Activated T-cell treated with anti-CD3 and anti-CD28 coated beads, Interleukin-2, amount 50 U/mL, for 4 hours (primary cell): ENCODE measurements at regions not wholly inside any gene's neighbourhood (a gene's known extent, or its start where the extent isn't known, plus 50 kb on each side); places are given as distances from the start of the nearest gene placed in this dataset.

Experiments used
- ATAC-seq, 2 donors: fragments of 200-7000 bp; cut with Tn5 transposase; one replicate each; pipeline ENCODE4 v1.10.0; 2021
- DNase-seq: peaks from one replicate; pipeline ENCODE4 v3.0.0-alpha.2; 2020
- H3K27me3 Mint-ChIP-seq: one replicate; pipeline ENCODE4 v1.8.0; 2021; ENCODE audit warnings: low read depth, mixed read lengths
- H3K36me3 Mint-ChIP-seq: one replicate; pipeline ENCODE4 v1.8.0; 2022; ENCODE audit warnings: mixed read lengths; ENCODE audit not compliant: insufficient read depth
- H3K4me1 Mint-ChIP-seq: one replicate; pipeline ENCODE4 v1.8.0; 2021; ENCODE audit warnings: low read depth, mixed read lengths
- H3K4me3 Mint-ChIP-seq: one replicate; pipeline ENCODE4 v1.8.0; 2021; ENCODE audit warnings: mild to moderate bottlenecking, moderate library complexity, mixed read lengths
- H3K9me3 Mint-ChIP-seq: one replicate; pipeline ENCODE4 v1.8.0; 2021; ENCODE audit warnings: mixed read lengths

DNA sequence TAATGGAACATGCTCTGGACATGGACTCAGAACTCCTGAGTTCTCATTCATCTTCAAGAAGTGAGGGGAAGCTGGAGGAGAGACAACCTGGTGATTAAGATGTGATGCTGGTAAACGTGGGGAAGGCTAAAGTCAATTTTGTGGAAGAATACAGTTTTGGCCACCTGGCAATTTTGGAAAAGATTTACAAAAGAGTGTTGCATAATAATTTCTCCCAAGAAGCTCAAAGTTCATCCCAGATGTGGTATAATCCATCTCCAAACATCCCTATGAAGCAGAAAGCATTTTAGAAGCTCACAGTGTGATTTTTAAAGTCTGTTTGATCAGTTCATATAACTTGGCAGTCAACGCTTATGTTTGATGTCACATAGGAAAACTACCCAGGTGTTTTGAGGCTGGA lies 208.7 kb downstream of the LMX1A start:
- peaks cover 2% of the 10 kb centered on the region for H3K4me1 Mint-ChIP-seq
- no peaks in the 10 kb centered on the region for H3K9me3 Mint-ChIP-seq
- no peak for DNase-seq
- no peak overlapping the region for H3K4me3 Mint-ChIP-seq
- peaks cover 4% of the 10 kb centered on the region for H3K27me3 Mint-ChIP-seq
- H3K36me3 Mint-ChIP-seq = no peaks in the 10 kb centered on the region
- ATAC-seq = no peak

DNA sequence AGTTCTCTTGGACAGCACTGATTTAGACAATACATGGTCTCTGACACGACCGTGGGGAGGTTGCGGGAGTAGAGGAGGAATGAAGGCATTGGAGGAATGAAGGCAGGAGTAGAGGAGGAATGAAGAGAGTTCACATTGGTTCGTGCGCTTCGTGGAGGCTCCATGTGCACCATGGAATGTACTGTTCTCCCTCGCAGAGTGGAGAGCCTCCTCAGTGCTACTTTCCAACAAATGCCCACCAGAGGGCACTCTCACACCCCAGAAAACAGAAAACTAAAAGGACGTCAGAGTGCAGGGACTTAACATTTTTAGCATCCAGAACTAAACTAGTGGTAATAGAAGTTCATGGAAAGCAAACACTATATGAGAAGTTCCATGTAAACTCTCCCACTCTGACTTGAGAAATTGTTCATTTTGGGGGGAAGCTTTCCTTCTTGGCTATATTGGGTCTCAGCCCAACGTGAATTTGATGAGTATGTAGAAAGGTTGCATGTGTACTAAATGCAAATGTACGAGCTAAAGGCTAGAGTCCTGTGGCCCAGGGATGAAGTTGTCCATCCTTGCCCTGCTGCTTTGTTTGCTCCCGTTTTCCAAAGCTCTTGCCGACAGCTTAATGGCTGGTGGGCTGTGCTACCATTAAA lies 211.6 kb downstream of the LMX1A start:
- Mint-ChIP-seq H3K27me3 (peaks cover 2% of the 10 kb centered on the region), H3K4me3 (no peak overlapping the region), H3K4me1 (peaks cover 2% of the 10 kb centered on the region), H3K36me3 (no peaks in the 10 kb centered on the region), H3K9me3 (no peaks in the 10 kb centered on the region)
- ATAC-seq (no peak), DNase-seq (no peak)

DNA sequence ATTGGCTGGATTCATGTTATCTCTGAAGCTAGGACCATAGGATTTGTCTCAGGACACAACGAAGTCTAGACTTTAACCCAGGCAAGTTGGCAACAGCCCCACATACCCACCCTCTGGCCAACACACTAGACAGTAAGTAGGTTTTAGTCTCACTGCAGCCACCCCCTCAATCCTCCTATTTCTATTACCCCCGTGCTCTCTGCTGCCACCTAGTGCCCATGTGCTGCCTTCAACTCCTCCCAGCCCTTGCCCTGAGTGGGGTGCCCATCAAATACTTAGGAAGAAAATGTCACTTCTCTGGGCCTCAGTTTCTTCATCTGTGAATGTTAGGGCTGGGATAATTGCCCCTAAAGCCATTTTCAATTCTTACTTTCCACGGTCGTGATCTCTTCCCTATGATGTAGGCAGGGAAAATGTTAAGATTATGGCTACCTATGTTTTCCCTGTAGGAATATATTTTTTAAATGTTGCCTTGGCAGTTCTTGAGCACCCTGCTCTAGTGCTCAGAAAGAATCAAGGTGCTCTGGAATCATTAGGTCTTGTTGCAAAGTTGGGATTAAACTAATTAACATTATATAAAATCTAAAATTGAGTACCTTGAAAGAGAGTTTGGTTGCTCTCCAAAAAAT lies 213.0 kb downstream of the LMX1A start:
- H3K9me3 Mint-ChIP-seq = no peaks in the 10 kb centered on the region
- ATAC-seq = peak in 1 of 2 donors; percentile 30
- no peak for DNase-seq
- no peak overlapping the region for H3K4me3 Mint-ChIP-seq
- no peaks in the 10 kb centered on the region for H3K36me3 Mint-ChIP-seq
- peaks cover 3% of the 10 kb centered on the region for H3K27me3 Mint-ChIP-seq
- peaks cover 2% of the 10 kb centered on the region for H3K4me1 Mint-ChIP-seq

DNA sequence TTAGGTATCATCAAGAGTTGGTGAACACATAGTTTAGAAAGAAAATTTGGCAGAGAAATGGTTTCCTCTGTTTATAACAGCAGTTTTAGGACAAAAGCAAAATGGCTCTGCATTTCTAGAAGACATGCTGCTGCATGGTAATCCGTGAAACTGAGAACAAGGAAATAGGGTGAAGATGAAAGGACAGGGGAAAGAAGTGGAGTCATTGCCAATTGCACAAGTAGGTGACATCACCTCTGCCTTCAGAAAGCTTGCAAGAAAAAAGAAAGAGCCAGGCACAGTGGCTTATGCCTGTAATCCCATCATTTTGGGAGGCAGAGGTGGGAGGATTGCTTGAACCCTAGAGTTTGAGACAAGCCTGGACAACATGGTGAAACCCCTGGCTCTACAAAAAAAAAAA lies 217.6 kb downstream of the LMX1A start:
- Mint-ChIP-seq H3K4me1 (no peaks in the 10 kb centered on the region), H3K36me3 (no peaks in the 10 kb centered on the region), H3K27me3 (peaks cover 7% of the 10 kb centered on the region), H3K4me3 (no peak overlapping the region), H3K9me3 (no peaks in the 10 kb centered on the region)
- no peak for ATAC-seq
- DNase-seq = no peak

DNA sequence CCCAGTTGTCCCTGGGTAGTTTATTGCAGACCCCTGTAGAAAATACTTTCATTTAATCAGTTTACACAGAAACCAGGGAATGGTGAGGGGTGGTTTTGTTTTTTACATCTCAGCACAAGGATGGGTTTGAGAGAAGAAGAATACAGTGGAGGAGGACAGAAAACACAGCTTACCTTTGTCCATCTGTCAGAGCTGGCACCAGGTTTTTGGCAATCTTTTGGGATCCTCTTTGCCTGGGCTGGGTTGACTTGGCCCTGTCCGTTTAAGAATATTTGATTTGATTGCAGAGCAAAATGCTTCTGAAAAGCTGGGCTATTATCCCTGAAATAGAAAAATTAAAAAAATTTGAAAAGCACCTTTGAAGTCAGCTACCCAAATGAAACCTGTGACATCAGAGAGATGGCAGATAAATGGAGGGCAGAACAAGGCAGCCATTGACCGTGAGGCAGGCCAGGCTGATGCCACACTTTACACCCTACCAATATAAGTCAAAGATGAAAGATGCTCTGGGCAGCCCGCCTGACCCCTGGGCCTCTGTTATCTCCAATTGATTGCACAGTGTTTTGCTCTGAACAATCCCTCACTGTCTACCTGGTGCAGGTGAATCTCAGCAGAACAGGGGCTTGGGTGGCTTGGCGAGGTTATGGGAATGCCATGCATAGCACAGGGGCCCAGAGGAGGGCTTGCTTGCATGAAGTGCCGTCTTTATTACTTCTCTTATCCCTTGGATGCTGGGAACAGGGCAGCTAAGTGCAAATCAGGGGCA lies 218.8 kb downstream of the LMX1A start:
- ATAC-seq (no peak), DNase-seq (no peak)
- H3K27me3 Mint-ChIP-seq = peaks cover 8% of the 10 kb centered on the region
- no peak overlapping the region for H3K4me3 Mint-ChIP-seq
- no peaks in the 10 kb centered on the region for H3K36me3 Mint-ChIP-seq
- H3K9me3 Mint-ChIP-seq = no peaks in the 10 kb centered on the region
- no peaks in the 10 kb centered on the region for H3K4me1 Mint-ChIP-seq

DNA sequence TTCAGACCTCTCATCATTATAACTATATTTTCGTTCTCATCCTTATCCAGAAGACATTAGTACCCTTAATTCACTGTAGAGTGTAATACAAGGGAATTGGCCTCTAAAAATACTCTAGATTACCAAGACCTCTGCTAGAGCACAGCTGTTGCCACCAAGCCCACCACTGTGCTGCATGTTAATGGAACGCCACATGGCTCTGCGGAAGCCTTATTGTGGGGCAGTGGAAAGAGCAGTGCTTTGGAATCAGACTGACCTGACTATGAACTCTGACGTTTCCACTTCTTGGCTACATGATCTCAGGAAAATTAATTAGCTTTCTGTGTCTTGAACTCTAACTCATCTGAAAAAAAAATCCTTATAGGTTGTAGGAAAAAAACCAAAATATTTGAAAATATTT lies 222.1 kb downstream of the LMX1A start:
- no peaks in the 10 kb centered on the region for H3K4me1 Mint-ChIP-seq
- no peaks in the 10 kb centered on the region for H3K9me3 Mint-ChIP-seq
- ATAC-seq (no peak), DNase-seq (no peak)
- no peak overlapping the region for H3K4me3 Mint-ChIP-seq
- peaks cover 10% of the 10 kb centered on the region for H3K27me3 Mint-ChIP-seq
- H3K36me3 Mint-ChIP-seq = no peaks in the 10 kb centered on the region

DNA sequence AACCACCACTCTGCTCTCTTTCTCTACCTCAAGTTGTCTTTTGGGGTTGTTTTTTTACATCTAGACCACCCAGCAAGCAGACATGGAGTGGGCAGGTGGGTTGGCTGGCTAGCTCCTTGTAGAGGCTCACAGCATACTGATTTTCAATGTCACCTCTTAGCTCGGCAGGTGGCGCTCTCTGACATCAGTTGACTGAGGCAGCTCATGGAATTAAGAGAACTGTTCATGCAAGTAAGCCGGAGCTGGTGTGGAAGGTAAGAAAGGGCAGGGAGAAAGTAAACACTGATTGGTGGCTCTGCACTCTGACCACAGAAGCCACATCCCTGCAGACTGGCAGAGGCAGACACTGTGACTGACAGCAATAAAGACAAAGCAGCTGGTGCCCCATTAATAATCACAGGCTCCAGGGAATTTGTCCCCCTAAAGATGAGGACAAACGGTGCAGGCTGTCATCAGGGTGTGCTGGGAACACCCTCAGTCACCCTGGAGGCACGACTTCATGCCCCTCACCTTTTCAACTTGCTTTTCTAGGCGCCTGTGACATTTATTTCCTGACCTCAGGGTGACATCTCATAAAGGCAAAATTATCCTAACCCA lies 226.8 kb downstream of the LMX1A start:
- DNase-seq = no peak
- Mint-ChIP-seq H3K4me1 (no peaks in the 10 kb centered on the region), H3K36me3 (no peaks in the 10 kb centered on the region), H3K9me3 (no peaks in the 10 kb centered on the region), H3K27me3 (peaks cover 5% of the 10 kb centered on the region), H3K4me3 (no peak overlapping the region)
- ATAC-seq = no peak

DNA sequence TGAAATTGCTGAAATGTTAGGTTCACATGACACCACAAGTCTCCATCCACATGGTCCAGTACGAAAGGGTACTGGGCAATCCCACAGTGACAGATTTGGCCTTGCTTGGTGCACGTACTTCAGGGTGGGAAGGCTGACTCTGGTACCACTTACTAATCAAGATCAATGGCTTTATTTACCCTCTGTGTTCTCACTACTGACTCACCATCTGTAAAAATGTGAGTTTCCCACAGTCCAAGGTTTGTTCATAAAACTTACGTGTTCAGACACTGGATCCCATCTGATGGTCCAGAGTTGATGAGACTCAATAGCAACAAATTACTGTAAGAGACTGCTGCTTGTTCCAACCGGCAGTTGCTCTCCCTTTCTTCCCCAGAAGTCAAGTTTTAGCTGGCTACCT lies 231.7 kb downstream of the LMX1A start:
- Mint-ChIP-seq H3K4me3 (no peak overlapping the region), H3K4me1 (no peaks in the 10 kb centered on the region), H3K9me3 (no peaks in the 10 kb centered on the region), H3K27me3 (peaks cover 11% of the 10 kb centered on the region), H3K36me3 (no peaks in the 10 kb centered on the region)
- no peak for ATAC-seq
- no peak for DNase-seq

DNA sequence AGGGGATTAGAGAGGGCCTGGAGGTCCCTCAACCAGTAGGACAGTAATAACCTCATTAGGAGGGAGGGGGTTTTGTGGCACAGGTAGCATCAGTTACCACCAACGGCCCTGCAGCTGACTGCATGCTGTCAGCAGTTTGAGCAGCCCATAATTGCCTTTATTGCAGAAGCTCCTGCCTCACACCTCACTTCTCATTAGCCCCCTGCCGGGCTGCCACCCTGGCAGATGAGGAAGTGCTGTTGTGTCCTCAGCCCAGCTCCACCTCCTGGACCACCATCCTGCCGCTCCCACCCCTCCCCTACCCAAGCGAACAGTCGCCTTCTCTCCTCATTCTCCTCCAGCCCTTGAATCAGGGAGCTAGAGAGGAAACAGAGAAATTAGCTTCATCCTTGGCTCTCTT lies 237.4 kb downstream of the LMX1A start:
- H3K4me1 Mint-ChIP-seq = no peaks in the 10 kb centered on the region
- no peaks in the 10 kb centered on the region for H3K9me3 Mint-ChIP-seq
- DNase-seq (no peak), ATAC-seq (no peak)
- H3K36me3 Mint-ChIP-seq = no peaks in the 10 kb centered on the region
- no peak overlapping the region for H3K4me3 Mint-ChIP-seq
- peaks cover 32% of the 10 kb centered on the region for H3K27me3 Mint-ChIP-seq

DNA sequence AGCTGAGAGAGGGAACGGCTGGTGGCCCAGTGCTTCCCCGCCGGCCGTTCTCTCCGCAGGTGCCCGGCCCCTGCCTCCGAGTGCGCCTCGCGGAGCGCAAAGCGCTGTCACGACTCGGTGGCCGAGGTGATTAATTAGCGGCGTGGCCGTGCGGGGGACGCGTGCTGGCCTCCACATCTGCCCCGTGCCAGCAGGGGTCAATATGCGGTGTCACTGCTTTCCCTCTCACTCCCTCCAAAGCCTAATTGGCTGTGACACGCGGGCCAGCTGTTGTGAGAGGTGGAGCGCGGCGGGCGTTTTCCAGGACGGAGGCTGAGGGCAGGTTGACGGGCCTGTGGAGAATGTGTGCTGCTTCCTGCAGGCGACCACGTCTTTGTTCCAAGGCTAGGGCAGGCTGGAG lies 239.0 kb downstream of the LMX1A start:
- Mint-ChIP-seq H3K36me3 (no peaks in the 10 kb centered on the region), H3K4me1 (no peaks in the 10 kb centered on the region), H3K27me3 (peaks cover 30% of the 10 kb centered on the region), H3K4me3 (no peak overlapping the region), H3K9me3 (no peaks in the 10 kb centered on the region)
- DNase-seq = no peak
- no peak for ATAC-seq

DNA sequence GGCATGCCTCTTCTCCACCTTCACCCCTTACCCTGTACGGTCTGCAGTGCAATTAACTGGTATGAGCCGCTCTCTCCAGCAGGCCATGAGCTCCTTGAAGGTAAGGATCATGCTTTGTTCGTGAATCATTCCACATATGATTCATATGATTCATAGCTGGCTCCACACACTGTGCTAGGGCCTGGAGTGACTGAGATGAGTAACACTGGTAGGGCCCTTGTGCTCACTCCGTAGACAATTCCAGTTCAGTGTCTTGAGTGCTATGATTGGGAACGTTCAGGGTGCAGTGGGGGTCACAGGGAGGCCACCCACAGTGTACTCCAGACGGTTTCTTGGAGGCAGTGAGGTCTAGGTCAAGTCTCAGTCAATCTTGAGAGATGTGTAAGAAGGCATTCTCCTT lies 239.8 kb downstream of the LMX1A start:
- Mint-ChIP-seq H3K27me3 (peaks cover 28% of the 10 kb centered on the region), H3K4me3 (no peak overlapping the region), H3K4me1 (no peaks in the 10 kb centered on the region), H3K36me3 (no peaks in the 10 kb centered on the region), H3K9me3 (no peaks in the 10 kb centered on the region)
- ATAC-seq (no peak), DNase-seq (no peak)

DNA sequence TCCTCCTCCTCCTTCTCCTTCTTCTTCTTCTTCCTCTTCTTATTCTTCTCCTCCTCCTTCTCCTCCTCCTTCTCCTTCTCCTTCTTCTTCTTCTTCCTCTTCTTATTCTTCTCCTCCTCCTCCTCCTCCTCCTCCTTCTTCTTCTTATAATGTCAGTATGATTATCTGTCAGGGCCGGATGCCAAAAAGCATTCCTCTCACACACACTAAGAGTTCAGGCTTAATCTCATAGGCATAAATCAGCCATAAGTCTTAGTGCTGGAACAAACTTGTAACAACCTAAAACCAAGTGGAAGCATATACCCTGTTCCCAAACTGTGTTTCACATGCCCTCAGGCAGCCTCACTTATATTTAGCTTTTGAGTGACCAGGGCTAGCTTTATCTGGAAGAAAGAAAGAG lies 240.3 kb downstream of the LMX1A start:
- no peaks in the 10 kb centered on the region for H3K4me1 Mint-ChIP-seq
- ATAC-seq (no peak), DNase-seq (no peak)
- no peak overlapping the region for H3K4me3 Mint-ChIP-seq
- H3K36me3 Mint-ChIP-seq = no peaks in the 10 kb centered on the region
- H3K9me3 Mint-ChIP-seq = no peaks in the 10 kb centered on the region
- peaks cover 33% of the 10 kb centered on the region for H3K27me3 Mint-ChIP-seq

DNA sequence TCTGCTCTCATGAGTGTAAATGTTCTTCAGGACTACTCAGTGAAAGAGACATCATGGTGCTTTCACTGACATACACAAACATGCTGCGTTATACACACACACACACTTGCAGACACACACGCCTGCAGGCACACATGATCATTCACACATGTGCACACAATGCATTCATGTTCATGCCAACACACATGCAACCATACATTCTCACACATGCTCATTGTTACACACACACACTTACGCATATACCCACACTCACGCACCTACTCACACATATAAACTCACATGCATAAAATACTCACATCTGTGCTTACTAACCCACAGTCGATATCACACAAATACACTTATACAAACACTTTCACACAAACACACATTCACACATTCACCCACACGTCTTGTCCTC lies 241.6 kb downstream of the LMX1A start:
- ATAC-seq = no peak
- no peak overlapping the region for H3K4me3 Mint-ChIP-seq
- no peaks in the 10 kb centered on the region for H3K9me3 Mint-ChIP-seq
- H3K27me3 Mint-ChIP-seq = peaks cover 29% of the 10 kb centered on the region
- no peaks in the 10 kb centered on the region for H3K36me3 Mint-ChIP-seq
- DNase-seq = no peak
- no peaks in the 10 kb centered on the region for H3K4me1 Mint-ChIP-seq

DNA sequence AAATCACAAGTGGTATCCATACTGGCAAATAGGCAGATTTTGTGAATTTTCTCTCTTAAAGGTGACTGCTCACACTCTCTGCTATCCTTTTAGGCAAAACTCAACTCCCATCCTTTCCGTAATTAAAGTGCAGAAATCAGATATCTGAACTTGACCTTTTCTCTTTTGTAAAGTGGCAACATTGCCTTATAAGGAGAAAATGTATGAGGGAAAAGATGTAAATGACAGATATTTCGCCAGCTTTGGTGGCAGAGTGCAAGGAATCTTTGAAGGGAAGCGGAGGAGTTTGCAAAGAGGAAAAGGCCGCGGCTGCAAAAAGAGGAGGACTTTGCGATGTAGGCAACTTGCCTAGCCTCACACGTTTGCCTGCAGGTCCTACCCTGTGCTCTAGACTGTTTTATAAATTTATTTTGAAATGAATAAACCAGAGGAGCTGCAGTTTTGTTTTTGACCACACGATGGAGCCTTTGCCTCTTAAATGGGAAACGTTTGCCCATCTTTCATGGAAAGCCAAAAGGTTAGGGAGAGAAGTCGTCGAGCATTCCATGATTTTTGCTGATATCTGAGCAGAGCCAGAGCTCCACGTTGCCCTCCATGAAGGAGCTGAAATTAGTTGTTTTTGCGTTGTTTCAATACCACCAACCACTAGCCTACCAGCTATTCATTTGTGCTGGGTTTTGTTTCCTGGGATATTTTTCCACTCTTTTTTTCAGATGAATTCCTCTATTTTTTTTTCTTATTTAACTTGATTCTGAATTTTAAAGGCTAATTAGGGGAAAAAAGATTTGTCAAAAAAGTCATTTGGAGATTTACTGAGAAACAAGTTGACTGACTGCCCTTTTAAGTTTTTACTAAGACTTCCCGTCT lies 242.3 kb downstream of the LMX1A start:
- no peaks in the 10 kb centered on the region for H3K9me3 Mint-ChIP-seq
- H3K4me1 Mint-ChIP-seq = no peaks in the 10 kb centered on the region
- peaks cover 26% of the 10 kb centered on the region for H3K27me3 Mint-ChIP-seq

More for the DNA sequence above, 242.3 kb downstream of the LMX1A start:
- no peak overlapping the region for H3K4me3 Mint-ChIP-seq
- ATAC-seq (no peak), DNase-seq (no peak)
- no peaks in the 10 kb centered on the region for H3K36me3 Mint-ChIP-seq
